ENCODE measurements at regions not wholly inside any gene's neighbourhood (a gene's known extent, or its start where the extent isn't known, plus 50 kb on each side); places are given as distances from the start of the nearest gene placed in this dataset.
"Not testable (repeated sequence)": the region's sequence is repeated elsewhere in the genome, so short reads cannot be mapped to it uniquely, and the experiment has no call there.

- DNase-seq (ENCODE audit: low read depth), result peak; percentile 69
These were observed 654.3 kb upstream of the LCORL start for GRCh38 chr4:18675586-18676525.

GRCh38 chr4:18670034-18670433 is 648.5 kb upstream of the LCORL start:
- no peak for DNase-seq (ENCODE audit: low read depth)

GRCh38 chr4:18669390-18669789 is 647.8 kb upstream of the LCORL start:
- no peak for DNase-seq (ENCODE audit: low read depth)

- DNase-seq (ENCODE audit: low read depth), result no peak
These were observed 644.8 kb upstream of the LCORL start for GRCh38 chr4:18666322-18666721.

DNA sequence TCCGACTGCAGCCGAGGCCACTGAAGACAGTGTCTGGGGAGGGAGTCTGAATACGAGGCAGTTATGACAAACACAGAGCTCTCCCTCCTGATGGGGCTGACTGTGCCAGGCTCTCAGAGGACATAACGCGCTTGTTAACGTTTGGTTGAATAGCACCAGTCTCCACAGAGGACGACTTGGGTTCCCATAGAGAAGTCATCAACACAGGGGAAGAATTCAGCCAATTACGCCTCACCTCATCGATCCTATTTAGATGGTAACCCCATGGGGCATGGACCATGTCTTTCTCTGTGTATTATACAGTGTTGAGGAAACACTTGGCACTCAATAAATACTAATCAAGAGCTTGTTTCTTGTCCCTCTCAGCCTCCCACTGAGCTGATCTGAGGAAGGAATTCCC is 642.6 kb upstream of the LCORL start:
- no peak for DNase-seq (ENCODE audit: low read depth)

GRCh38 chr4:18645351-18645750 is 623.8 kb upstream of the LCORL start:
- no peak for DNase-seq (ENCODE audit: low read depth)

DNA sequence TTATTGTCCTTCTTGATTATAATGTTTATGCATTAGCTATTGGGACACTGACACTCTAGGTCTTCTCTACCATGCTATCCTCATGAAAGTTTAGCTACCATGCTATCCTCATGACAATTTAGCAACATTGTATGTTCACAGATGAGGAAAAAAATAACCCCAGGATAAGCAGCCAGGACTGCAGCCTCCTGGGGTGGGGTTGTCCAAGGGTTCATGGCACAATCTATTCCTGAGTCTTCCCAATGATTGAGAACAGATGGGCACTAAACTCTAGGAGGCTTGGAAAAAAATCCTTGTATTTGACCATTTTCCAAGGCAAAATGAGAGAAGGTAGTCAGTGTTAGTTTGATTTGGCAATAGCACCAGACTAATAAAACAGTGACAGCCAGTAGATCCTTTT is 619.8 kb upstream of the LCORL start:
- DNase-seq (ENCODE audit: low read depth), result no peak

- no peak for DNase-seq (ENCODE audit: low read depth)
These were observed 616.5 kb upstream of the LCORL start for GRCh38 chr4:18638031-18638430.

GRCh38 chr4:18636001-18636585 is 614.5 kb upstream of the LCORL start:
- no peak for DNase-seq (ENCODE audit: low read depth)

DNA sequence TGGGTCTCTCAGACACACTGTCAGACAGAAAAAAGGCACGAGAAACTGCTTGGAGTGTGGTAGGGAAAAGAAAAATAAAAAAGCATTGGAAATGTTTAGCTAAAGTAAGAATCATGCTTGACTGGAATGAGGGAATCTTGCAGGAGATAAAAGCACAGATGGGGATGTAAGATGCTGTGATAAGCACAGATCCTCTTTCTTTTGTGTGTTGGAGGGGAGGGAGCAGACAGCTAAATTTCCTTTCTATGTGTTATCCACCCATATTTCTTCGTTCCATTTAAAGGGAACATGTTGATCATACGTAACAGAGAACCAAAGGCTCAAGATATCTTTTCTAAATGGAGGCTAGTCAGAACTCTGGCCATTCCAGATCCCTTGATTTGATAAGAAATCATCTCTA is 614.0 kb upstream of the LCORL start:
- DNase-seq (ENCODE audit: low read depth), result no peak

DNA sequence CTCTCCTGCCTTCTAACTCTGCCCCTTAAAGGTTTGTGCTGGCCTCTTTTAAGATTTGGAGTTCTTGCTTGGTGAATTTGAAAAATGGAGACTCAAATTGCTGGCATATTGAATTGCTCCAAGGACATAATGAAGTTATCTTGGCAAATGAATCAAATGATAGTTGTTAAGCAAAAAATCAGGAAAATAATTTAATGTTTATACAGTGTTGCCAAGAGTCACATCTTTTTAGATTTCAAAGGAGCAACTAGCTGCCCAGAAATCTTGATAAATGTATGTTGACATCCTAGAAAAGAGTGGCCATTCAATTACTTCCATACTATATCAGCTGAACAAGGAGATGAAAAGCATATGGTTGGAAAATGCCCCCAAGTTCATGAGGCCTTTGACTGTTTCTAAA is 610.0 kb upstream of the LCORL start:
- DNase-seq (ENCODE audit: low read depth), result no peak

DNA sequence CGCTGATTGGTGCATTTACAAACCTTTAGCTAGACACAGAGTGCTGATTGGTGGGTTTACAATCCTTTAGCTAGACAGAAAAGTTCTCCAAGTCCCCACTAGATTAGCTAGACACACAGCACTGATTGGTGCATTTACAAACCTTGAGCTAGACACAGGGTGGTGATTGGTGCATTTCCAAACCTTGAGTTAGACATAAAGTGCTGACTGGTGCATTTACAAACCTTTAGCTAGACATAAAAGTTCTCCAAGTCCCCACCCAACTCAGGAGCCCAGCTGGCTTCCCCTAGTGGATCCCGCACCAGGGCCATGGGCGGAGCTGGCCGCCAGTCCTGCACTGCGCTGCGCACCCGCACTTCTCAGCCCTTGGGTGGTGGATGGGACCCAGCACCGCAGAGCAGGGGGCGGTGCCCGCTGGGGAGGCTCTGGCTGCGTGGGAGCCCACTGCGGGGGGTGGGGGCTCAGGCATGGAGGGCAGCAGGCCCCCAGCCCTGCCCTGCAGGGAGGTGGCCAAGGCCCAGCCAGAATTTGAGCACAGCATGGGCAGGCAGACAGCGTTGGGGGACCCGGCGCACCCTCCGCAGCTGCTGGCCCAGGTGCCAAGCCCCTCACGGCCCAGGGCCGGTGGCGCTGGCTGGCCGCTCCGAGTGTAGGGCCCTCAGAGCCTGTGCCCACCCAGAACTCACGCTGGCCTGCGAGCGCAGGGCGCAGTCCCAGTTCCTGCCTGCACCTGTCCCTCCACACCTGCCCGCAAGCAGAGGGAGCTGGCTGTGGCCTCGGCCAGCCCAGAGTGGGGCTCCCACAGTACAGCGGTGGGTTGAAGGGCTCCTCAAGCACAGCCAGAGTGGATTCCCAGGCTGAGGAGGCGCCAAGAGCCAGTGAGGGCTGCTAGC is 608.9 kb upstream of the LCORL start:
- DNase-seq (ENCODE audit: low read depth), result no peak

DNA sequence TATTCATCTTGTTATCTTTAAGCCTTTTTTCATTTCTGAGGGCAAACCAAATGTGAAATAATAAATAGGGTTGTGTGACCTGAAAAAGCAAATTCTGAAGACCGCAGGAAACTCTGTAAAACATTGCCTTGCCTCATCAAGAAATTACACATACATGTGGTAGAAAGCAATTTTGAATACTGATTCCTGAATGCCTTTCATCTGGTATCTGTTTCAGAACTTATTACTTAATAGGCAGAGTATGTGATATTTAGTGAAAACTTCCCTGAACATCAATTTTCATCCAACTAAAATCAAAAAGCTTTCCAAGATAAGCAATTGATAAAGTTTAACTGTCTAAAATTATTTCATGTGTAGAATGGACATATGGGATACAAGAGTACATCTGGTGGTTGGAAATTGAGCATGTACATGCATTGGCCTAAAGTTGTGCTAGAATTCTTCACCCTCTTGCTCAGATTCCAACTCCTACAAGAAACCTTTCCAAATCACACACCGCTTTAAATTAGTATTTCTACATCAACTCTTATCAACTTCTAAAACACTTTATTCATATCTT is 606.0 kb upstream of the LCORL start:
- no peak for DNase-seq (ENCODE audit: low read depth)

DNA sequence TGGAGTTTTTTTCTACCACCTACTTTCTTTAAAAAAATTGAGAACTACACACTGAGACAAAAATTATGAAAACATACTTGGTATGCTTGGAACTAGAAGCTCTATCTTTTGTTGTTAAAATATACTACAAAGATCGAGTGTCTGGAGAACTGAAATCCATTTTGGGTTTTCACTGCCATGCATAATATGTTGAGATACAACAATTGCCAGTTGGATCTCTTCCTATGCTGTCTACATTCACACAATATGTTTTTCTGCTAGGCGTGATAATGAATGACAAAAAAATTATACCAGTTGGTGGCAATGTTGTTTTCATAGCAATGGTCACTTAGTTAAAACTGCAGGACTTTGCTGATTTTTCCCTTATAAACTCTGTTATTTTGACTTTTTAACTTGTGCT is 605.4 kb upstream of the LCORL start:
- no peak for DNase-seq (ENCODE audit: low read depth)

DNA sequence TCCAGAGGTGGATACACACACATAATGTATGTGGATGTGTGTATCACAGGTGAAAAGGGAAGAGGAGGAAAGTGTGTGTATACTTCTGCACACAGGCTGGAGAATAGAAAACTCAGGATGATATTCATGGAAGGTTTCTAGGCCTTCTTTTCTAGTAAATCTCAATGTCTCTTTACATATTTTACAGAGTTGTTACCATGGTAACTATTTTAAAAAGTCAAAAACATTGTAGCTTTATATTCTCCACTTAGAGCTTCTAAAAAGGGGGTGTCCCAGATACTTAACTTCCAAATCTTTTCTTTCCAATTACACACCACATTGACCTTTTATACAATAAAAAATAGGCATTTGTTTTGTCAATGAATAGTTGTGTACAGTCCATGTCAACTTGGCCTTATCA is 604.8 kb upstream of the LCORL start:
- no peak for DNase-seq (ENCODE audit: low read depth)

GRCh38 chr4:18621186-18621585 is 599.6 kb upstream of the LCORL start:
- DNase-seq (ENCODE audit: low read depth), result no peak

DNA sequence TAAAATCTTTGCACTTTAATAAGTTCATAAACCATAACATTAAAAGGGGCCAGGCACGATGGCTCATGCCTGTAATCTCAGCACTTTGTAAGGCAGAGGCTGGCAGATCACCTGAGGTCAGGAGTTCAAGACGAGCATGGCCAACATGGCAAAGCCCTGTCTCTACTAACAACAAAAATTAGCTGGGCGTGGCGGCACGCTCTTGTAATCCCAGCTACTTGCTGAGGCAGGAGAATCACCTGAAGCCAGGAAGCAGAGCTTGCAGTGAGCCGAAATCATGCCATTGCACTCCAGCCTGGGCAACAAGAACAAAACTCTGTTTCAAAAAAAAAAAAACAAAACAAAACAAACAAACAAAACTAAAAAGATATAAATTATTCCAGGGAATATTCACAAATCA is 595.2 kb upstream of the LCORL start:
- DNase-seq (ENCODE audit: low read depth), result no peak

GRCh38 chr4:18611026-18611425 is 589.5 kb upstream of the LCORL start:
- no peak for DNase-seq (ENCODE audit: low read depth)

DNA sequence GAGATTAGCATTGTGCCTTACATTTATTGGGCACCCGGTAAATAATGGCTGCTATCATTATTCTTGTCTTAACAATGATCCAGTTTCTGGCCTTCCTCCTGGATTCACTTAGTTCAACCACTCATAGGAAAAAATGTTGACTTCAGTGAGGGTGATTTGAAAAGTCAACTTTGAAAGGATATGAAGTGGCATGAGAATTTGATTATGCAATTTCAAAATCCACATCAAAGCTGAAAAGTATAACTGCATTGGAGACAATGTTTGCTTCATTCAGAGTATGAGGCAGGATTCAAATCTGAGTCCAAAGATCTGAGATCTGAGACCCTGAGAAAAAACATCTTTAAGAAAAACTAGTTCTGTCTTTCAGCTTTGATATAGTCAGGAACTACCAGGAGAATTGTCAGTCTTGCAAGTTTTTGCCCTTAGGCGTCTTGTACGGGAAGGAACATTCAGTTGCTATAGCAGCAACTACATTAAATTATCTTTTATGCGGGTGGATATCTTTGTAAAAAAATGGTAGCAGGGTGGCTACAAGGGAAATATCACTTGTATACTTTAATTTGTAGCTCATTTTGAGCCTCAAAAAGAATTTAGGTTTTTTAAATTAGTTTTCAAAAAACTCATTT is 587.5 kb upstream of the LCORL start:
- no peak for DNase-seq (ENCODE audit: low read depth)

DNA sequence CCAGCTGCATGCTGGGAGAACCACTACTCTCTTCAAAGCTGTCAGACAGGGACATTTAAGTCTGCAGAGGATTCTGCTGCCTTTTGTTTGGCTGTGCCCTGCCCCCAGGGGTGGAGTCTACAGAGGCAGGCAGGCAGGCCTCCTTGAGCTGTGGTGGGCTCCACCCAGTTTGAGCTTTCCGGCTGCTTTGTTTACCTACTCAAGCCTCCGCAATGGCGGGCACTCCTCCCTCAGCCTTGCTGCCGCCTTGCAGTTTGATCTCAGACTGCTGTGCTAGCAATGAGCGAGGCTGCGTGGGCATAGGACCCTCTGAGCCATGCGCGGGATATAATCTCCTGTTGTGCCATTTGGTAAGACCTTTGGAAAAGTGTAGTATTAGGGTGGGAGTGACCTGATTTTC is 581.1 kb upstream of the LCORL start:
- not testable (repeated sequence) for DNase-seq (ENCODE audit: low read depth)

DNA sequence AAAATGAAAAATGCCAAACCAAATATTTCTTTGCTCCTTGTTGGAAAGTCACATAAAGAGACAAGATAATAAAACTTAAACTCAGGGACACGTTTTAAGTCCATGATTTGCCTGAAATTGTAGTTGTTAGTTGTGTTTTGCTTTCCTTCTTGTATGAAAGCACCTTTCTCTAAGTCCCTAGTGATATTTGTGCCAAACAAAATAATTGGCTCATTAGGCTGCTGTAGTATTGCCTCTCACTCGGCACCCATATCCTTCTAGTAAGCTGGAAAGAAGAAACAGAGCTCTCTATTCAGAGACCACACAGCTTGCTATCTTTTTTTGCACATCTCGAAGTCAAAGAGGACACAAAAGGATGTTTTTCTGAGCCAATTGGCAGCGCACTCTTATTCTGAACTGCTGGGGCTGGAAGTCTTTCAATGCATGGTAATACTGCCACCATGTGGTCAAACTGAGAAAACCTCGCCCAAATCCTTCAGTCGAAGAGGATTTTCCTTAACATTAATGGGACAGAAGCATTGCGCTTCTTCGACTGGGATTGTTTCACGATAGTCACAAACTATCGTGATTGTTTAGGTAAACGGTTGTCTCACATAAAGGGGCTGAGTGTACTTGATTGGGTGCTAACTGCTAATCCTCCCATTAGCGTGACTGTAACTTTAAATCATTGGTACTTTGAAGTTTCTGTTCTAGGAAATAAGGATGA is 571.9 kb upstream of the LCORL start:
- DNase-seq (ENCODE audit: low read depth), result peak; percentile 68
